Stimulated activated CD8-positive, alpha-beta memory T cell treated with anti-CD3 and anti-CD28 coated beads, Interleukin-4, amount 100 ng/mL, for 48 hours (primary cell): ENCODE measurements at regions not wholly inside any gene's neighbourhood (a gene's known extent, or its start where the extent isn't known, plus 50 kb on each side); places are given as distances from the start of the nearest gene placed in this dataset.
"Not testable (repeated sequence)": the region's sequence is repeated elsewhere in the genome, so short reads cannot be mapped to it uniquely, and the experiment has no call there.

ENCODE experiments used
- DNase-seq: peaks from one replicate; pipeline ENCODE4 v3.0.0-alpha.2; 2020

GRCh38 chrY:19535697-19536096 lies 208.8 kb downstream of the KDM5D start:
- not testable (repeated sequence) for DNase-seq

- DNase-seq, result no peak
These were observed 222.6 kb downstream of the KDM5D start for GRCh38 chrY:19521976-19522375.

- DNase-seq, result peak; percentile 38
These were observed 241.5 kb downstream of the KDM5D start for GRCh38 chrY:19503092-19503449.

- peak; percentile 34 for DNase-seq
These were observed 242.1 kb downstream of the KDM5D start for GRCh38 chrY:19502169-19503091.

- no peak for DNase-seq
These were observed 246.0 kb downstream of the KDM5D start for GRCh38 chrY:19498556-19498955.

- DNase-seq, result no peak
These were observed 257.0 kb downstream of the KDM5D start for GRCh38 chrY:19487494-19487893.

GRCh38 chrY:19484997-19485396 lies 259.5 kb downstream of the KDM5D start:
- no peak for DNase-seq

GRCh38 chrY:19479141-19479540 lies 265.4 kb downstream of the KDM5D start:
- DNase-seq, result no peak

- DNase-seq, result no peak
These were observed 266.6 kb downstream of the KDM5D start for GRCh38 chrY:19477959-19478358.

- no peak for DNase-seq
These were observed 278.7 kb downstream of the KDM5D start for GRCh38 chrY:19465809-19466208.

- DNase-seq, result no peak
These were observed 287.6 kb downstream of the KDM5D start for GRCh38 chrY:19456855-19457448.

- DNase-seq, result no peak
These were observed 311.5 kb downstream of the KDM5D start for GRCh38 chrY:19433059-19433458.

GRCh38 chrY:19427736-19428518 lies 316.6 kb downstream of the KDM5D start:
- DNase-seq, result no peak

- not testable (repeated sequence) for DNase-seq
These were observed 317.3 kb downstream of the KDM5D start for GRCh38 chrY:19427191-19427590.

- DNase-seq, result no peak
These were observed 333.4 kb downstream of the KDM5D start for GRCh38 chrY:19410980-19411766.

GRCh38 chrY:19406246-19406645 lies 338.3 kb downstream of the KDM5D start:
- no peak for DNase-seq

GRCh38 chrY:19405598-19405997 lies 338.9 kb downstream of the KDM5D start:
- DNase-seq, result no peak

- no peak for DNase-seq
These were observed 351.6 kb downstream of the KDM5D start for GRCh38 chrY:19392876-19393275.

- DNase-seq, result no peak
These were observed 352.6 kb downstream of the KDM5D start for GRCh38 chrY:19391922-19392321.

GRCh38 chrY:19365321-19365720 lies 379.2 kb downstream of the KDM5D start:
- no peak for DNase-seq

- no peak for DNase-seq
These were observed 387.3 kb downstream of the KDM5D start for GRCh38 chrY:19357249-19357648.

- DNase-seq, result no peak
These were observed 387.8 kb downstream of the KDM5D start for GRCh38 chrY:19356735-19357134.

GRCh38 chrY:19354857-19355173 lies 389.7 kb downstream of the KDM5D start:
- DNase-seq, result no peak
